AG04449 (cell line): ENCODE measurements at regions not wholly inside any gene's neighbourhood (a gene's known extent, or its start where the extent isn't known, plus 50 kb on each side); places are given as distances from the start of the nearest gene placed in this dataset.

Experiments
- CTCF ChIA-PET: fragments of 350-600 bp; formaldehyde crosslinking; extraction: SDS; loops from one replicate; lab custom pipeline; 2021; ENCODE audit warnings: antibody characterized with exemption; lab: Yijun Ruan, JAX
- POLR2A ChIA-PET: fragments of 400-600, 350-600 bp; formaldehyde crosslinking; extraction: SDS; loops from one replicate; lab custom pipeline; 2020; ENCODE audit warnings: antibody characterized with exemption, inconsistent platforms; lab: Yijun Ruan, JAX
- DNase-seq: peaks from one replicate; pipeline ENCODE4 v3.0.0-alpha.2; 2010; ENCODE audit warnings: low read depth, low spot score
- H3K4me3 ChIP-seq: 2 replicates; pipeline ENCODE4 v1.5.1; 2011; ENCODE audit warnings: low read depth, mild to moderate bottlenecking, control low read depth, low read length
- TF ChIP-seq, protein P1 (sequence below): IDR thresholded peaks from one replicate; pipeline ENCODE4 v1.5.1; 2011; ENCODE audit warnings: mild to moderate bottlenecking, moderate library complexity, low read length, control low read depth, inconsistent platforms; ENCODE audit not compliant: insufficient read depth; ENCODE audit errors: missing control alignments

DNA sequence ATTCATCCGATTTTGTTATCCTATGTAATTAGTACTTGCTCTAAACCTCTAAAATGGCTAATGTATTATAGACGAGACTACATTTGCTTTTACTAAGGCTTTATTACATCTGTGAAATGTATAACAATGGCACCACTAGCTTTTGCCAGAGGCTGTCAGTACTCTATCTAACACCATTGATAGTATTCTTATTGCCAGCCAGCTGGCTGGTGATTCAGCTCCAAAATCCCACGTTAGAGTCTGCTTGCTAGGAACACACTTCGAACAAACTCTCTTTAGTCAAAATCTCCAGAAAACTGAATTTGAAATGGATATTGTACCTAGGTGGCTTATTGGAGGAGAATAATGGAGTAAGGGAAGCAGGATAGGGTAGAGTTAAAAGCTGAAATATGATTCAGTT is 839.2 kb downstream of the SLC6A15 start:
- ChIA-PET CTCF (interaction anchor here (1.4 to 1.5 kb wide), 2 partner anchors 18 to 1715 kb away, joined by 3 to 4 read pairs; partner anchors contain the start of genes CCDC59 and METTL25), POLR2A (no interaction called here)
- TF ChIP-seq, protein P1, sequence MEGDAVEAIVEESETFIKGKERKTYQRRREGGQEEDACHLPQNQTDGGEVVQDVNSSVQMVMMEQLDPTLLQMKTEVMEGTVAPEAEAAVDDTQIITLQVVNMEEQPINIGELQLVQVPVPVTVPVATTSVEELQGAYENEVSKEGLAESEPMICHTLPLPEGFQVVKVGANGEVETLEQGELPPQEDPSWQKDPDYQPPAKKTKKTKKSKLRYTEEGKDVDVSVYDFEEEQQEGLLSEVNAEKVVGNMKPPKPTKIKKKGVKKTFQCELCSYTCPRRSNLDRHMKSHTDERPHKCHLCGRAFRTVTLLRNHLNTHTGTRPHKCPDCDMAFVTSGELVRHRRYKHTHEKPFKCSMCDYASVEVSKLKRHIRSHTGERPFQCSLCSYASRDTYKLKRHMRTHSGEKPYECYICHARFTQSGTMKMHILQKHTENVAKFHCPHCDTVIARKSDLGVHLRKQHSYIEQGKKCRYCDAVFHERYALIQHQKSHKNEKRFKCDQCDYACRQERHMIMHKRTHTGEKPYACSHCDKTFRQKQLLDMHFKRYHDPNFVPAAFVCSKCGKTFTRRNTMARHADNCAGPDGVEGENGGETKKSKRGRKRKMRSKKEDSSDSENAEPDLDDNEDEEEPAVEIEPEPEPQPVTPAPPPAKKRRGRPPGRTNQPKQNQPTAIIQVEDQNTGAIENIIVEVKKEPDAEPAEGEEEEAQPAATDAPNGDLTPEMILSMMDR, result no peak
- H3K4me3 ChIP-seq, result no peak overlapping the region
- no peak for DNase-seq

GRCh38 chr12:84072961-84073360 is 839.6 kb downstream of the SLC6A15 start:
- CTCF ChIA-PET, result interaction anchor here (1.5 kb wide), 1 partner anchor 18 kb away, joined by 4 read pairs; no protein-coding TSS in a partner anchor
- no peak for DNase-seq
- POLR2A ChIA-PET, result no interaction called here
- TF ChIP-seq, protein P1, result no peak
- H3K4me3 ChIP-seq, result no peak overlapping the region

GRCh38 chr12:84070292-84070691 is 842.3 kb downstream of the SLC6A15 start:
- TF ChIP-seq, protein P1, result no peak
- DNase-seq, result peak; percentile 88
- POLR2A ChIA-PET, result interaction anchor here (0.6 to 1.0 kb wide), 2 partner anchors 190 to 377 kb away, joined by 3 to 4 read pairs; no protein-coding TSS in a partner anchor
- H3K4me3 ChIP-seq, result no peak overlapping the region
- CTCF ChIA-PET, result interaction anchor here (0.9 kb wide), 1 partner anchor 326 kb away, joined by 3 read pairs; no protein-coding TSS in a partner anchor

DNA sequence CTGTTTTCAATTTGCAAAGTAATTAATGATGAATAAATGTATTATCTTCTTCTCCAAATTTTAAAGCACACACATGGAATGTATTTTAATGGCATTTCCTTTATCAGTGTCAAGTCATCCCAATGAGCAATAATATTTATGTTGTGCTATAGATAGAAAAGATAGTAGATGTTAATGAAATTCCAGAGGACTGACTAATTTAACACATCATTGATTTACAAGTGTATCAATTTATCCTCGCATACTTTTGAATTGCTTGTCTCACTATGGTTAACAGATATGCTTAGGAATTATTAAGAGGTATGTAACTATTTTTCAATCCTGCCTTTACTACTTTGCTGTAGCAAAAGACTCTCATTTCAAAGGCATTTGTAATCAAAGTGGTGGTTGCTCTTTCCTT is 842.9 kb downstream of the SLC6A15 start:
- CTCF ChIA-PET, result interaction anchor here (1.0 kb wide), 1 partner anchor 244 kb away, joined by 4 read pairs; no protein-coding TSS in a partner anchor
- no peak overlapping the region for H3K4me3 ChIP-seq
- TF ChIP-seq, protein P1, result no peak
- DNase-seq, result peak; percentile 29
- POLR2A ChIA-PET, result interaction anchor here (0.6 to 1.0 kb wide), 2 partner anchors 189 to 376 kb away, joined by 3 to 4 read pairs; no protein-coding TSS in a partner anchor

DNA sequence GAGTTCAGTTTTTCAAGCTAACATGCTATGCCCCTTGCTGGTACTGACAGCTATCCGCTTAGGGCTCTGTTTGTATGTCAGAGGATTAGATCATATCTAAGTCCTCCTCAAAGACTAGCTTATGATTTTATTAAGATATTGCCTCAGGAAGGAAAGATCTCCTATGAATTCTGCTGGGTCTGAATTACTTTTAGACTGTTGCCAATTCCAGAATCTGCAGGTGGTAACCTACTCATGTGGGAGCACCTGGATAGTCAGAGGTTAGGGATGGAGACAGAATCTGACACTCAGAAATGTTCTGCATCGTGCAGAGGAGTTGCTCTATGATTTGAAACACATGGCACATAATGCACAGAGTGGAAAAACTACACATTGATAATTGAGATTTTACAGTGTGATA is 843.4 kb downstream of the SLC6A15 start:
- H3K4me3 ChIP-seq, result no peak overlapping the region
- TF ChIP-seq, protein P1, result no peak
- no peak for DNase-seq
- CTCF ChIA-PET, result interaction anchor here (1.0 kb wide), 1 partner anchor 243 kb away, joined by 4 read pairs; no protein-coding TSS in a partner anchor
- POLR2A ChIA-PET, result no interaction called here

GRCh38 chr12:84058136-84058535 is 854.5 kb downstream of the SLC6A15 start:
- ChIA-PET POLR2A (no interaction called here), CTCF (no interaction called here)

More at GRCh38 chr12:84058136-84058535, 854.5 kb downstream of the SLC6A15 start:
- DNase-seq, result no peak
- TF ChIP-seq, protein P1, result no peak
- H3K4me3 ChIP-seq, result no peak overlapping the region
